ENCODE measurements at regions not wholly inside any gene's neighbourhood (a gene's known extent, or its start where the extent isn't known, plus 50 kb on each side); places are given as distances from the start of the nearest gene placed in this dataset.

- no peak overlapping the region for H3K9ac ChIP-seq (replicated peaks; ENCODE audit: extremely low read depth, insufficient read depth, low read length)
- intact Hi-C loops (cut with micrococcal nuclease) (no loop called here), dilution Hi-C loops (cut with MboI; ENCODE audit: extremely low pct_ligation_motif_present, low sequenced_read_pairs) (no loop called here)
- no peak overlapping the region for H2AFZ ChIP-seq (ENCODE audit: low read depth, low read length)
- DNase-seq (ENCODE audit: low read depth, low spot score) (no peak), FAIRE-seq (no peak)
- H4K20me1 ChIP-seq (replicated peaks; ENCODE audit: control insufficient read depth, extremely low read depth, insufficient read depth, low read length) = no peaks in the 10 kb centered on the region
- H3K9me1 ChIP-seq (replicated peaks; ENCODE audit: control insufficient read depth, extremely low read depth, insufficient read depth, low read length) = no peaks in the 10 kb centered on the region
- H3K27me3 ChIP-seq (ENCODE audit: control insufficient read depth in 2 of 2, insufficient read depth in 2 of 2, low read length in 2 of 2) = no peaks in the 10 kb centered on the region
- ChIA-PET POLR2A (no interaction called here), CTCF (no interaction called here)
- no peak overlapping the region for H3K4me3 ChIP-seq (replicated peaks in 1 of 3; ENCODE audit: insufficient read depth in 1 of 3, low read depth in 1 of 3, low read length in 3 of 3)
- TF ChIP-seq MAX (IDR thresholded peaks at IDR 0.05; ENCODE audit: insufficient read depth, insufficient read length) (no peak), POLR2AphosphoS5 (IDR thresholded peaks at IDR 0.05; ENCODE audit: insufficient read depth, low read depth, low read length) (no peak), JUN (IDR thresholded peaks at IDR 0.05; ENCODE audit: borderline replicate concordance, insufficient read depth, insufficient read length, low read depth) (no peak), EZH2 (IDR thresholded peaks at IDR 0.05; ENCODE audit: borderline replicate concordance, low read depth, low read length, severe bottlenecking) (no peak), POLR2A (IDR thresholded peaks at IDR 0.05; ENCODE audit: low read depth, low read length) (no peak), MYC (IDR thresholded peaks at IDR 0.05; ENCODE audit: low read depth, low read length) (no peak), CTCF (IDR thresholded peaks at IDR 0.05; ENCODE audit: extremely low read depth in 1 of 2, insufficient read depth in 1 of 2, low read depth in 1 of 2, low read length in 2 of 2) (no peak), FOS (IDR thresholded peaks at IDR 0.05; ENCODE audit: borderline replicate concordance, insufficient read depth, low read length) (no peak), GATA2 (IDR thresholded peaks at IDR 0.05; ENCODE audit: insufficient read depth, insufficient read length, low read depth, low read length) (no peak)
- no peaks in the 10 kb centered on the region for H3K36me3 ChIP-seq (ENCODE audit: control insufficient read depth in 2 of 2, extremely low read depth in 1 of 2, insufficient read depth in 2 of 2, low read length in 2 of 2)
- no peak overlapping the region for H3K27ac ChIP-seq (ENCODE audit: insufficient read depth, low read depth, low read length)
- H3K79me2 ChIP-seq (ENCODE audit: control insufficient read depth, insufficient read depth, low read length) = no peaks in the 10 kb centered on the region
- no TSS peak for BruUV-seq (replicated peaks)
- no peaks in the 10 kb centered on the region for H3K4me1 ChIP-seq (ENCODE audit: control insufficient read depth, extremely low read depth, insufficient read depth, low read length)
- peaks cover 2% of the 10 kb centered on the region for H3K9me3 ChIP-seq (replicated peaks; ENCODE audit: control insufficient read depth, insufficient read depth, low read length)
- no peak overlapping the region for H3K4me2 ChIP-seq (ENCODE audit: insufficient read depth, low read length)
Measured at GRCh38 chr13:83333614-83334388, 548.5 kb downstream of the SLITRK1 start.

Measured in endothelial cell of umbilical vein (primary cell).